SK-N-SH (cell line): ENCODE measurements at regions not wholly inside any gene's neighbourhood (a gene's known extent, or its start where the extent isn't known, plus 50 kb on each side); places are given as distances from the start of the nearest gene placed in this dataset.

Experiments
- CHD2 ChIP-seq: fragments of 150-350 bp; IDR thresholded peaks from 2 replicates; pipeline ENCODE4 v1.6.1; 2018; ENCODE audit warnings: low read length; ENCODE audit not compliant: partially characterized antibody
- CTCF ChIP-seq: fragments of 200-600 bp; sonication (generic); IDR thresholded peaks from 2 replicates; pipeline ENCODE4 v1.6.1; 2017; ENCODE audit warnings: antibody characterized with exemption, mild to moderate bottlenecking, moderate library complexity
- EP300 ChIP-seq, 2 experiments: IDR thresholded peaks; 2 replicates each; pipeline versions ENCODE4 v1.4.0 to v1.6.1; 2012; ENCODE audit warnings: borderline replicate concordance in 1 of 2, low read depth in 1 of 2, low read length in 1 of 2
- EZH2phosphoT487 ChIP-seq: fragments of 200-600 bp; sonication (generic); IDR thresholded peaks from 2 replicates; pipeline ENCODE4 v1.6.1; 2017; ENCODE audit warnings: low read depth, mixed run types, mild to moderate bottlenecking, antibody characterized with exemption, moderate library complexity, borderline replicate concordance
- FOSL2 ChIP-seq: IDR thresholded peaks from 2 replicates; pipeline ENCODE4 v1.4.0; 2012; ENCODE audit warnings: low read depth, mild to moderate bottlenecking, moderate library complexity, borderline replicate concordance
- FOXJ3 ChIP-seq: sonication (generic); formaldehyde crosslinking; IDR thresholded peaks from 2 replicates; pipeline ENCODE4 v1.5.1; 2020; ENCODE audit warnings: mild to moderate bottlenecking, missing genetic modification reagents
- JUND ChIP-seq: IDR thresholded peaks from 2 replicates; pipeline ENCODE4 v1.4.0; 2012
- RAD21 ChIP-seq: IDR thresholded peaks from 2 replicates; pipeline ENCODE4 v1.6.1; 2012; ENCODE audit warnings: mild to moderate bottlenecking, low read length
- SIN3A ChIP-seq: IDR thresholded peaks from 2 replicates; pipeline ENCODE4 v1.6.1; 2012; ENCODE audit warnings: low read depth, mild to moderate bottlenecking, low read length, moderate library complexity, borderline replicate concordance
- TAF1 ChIP-seq: IDR thresholded peaks from 2 replicates; pipeline ENCODE4 v1.6.1; 2012; ENCODE audit warnings: low read depth, mild to moderate bottlenecking, low read length, moderate library complexity, borderline replicate concordance
- TCF12 ChIP-seq: IDR thresholded peaks from 2 replicates; pipeline ENCODE4 v1.4.0; 2012
- USF1 ChIP-seq: IDR thresholded peaks from 2 replicates; pipeline ENCODE4 v1.4.0; 2012; ENCODE audit warnings: low read depth, borderline replicate concordance
- USF2 ChIP-seq: fragments of 150-350 bp; IDR thresholded peaks from 2 replicates; pipeline ENCODE4 v1.6.1; 2017; ENCODE audit warnings: antibody characterized with exemption, low read length, low read depth, borderline replicate concordance

- no peak for TF ChIP-seq EZH2phosphoT487
- no peak for TF ChIP-seq SIN3A
- no peak for TF ChIP-seq RAD21
- no peak for TF ChIP-seq CTCF
- no peak for TF ChIP-seq USF2
- no peak for TF ChIP-seq CHD2
- TF ChIP-seq USF1 = no peak
- no peak for TF ChIP-seq EP300 (IDR thresholded peaks at IDR 0.05; ENCODE audit: borderline replicate concordance in 1 of 2, low read depth in 1 of 2, low read length in 1 of 2)
- TF ChIP-seq FOXJ3 (CRISPR knock-in tag) = no peak
- no peak for TF ChIP-seq TCF12
- no peak for TF ChIP-seq FOSL2
- TF ChIP-seq JUND = no peak
- no peak for TF ChIP-seq TAF1
These were observed 199.6 kb upstream of the SRRM4 start for GRCh38 chr12:118781692-118782091.
